ENCODE measurements at regions not wholly inside any gene's neighbourhood (a gene's known extent, or its start where the extent isn't known, plus 50 kb on each side); places are given as distances from the start of the nearest gene placed in this dataset.

DNA sequence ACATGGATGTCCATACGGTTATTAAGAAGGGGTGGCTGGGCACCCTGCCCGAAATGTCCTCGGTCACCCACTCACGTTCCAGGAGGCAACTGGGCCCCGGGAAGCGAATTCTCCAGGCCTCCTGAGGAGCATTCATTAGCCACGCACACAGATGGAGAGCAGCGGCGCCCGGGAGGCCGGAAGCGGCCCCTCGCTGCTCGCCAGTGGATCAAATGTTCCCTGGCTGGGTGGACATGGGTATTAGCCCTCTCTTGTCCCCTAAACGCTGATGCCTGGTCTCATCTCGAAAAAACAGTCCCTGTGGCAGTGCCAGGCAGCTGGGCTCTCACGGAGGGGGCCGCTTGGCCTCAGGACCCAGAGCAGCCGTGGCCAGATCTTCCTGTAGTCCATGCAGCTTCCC lies 59.0 kb upstream of the DLK1 start:
- Histone ChIP-seq H3K4me2 (ENCODE audit: low read length) (no peak overlapping the region), H3K9me3 (ENCODE audit: control insufficient read depth in 1 of 2, insufficient read depth in 1 of 2, low read depth in 1 of 2, low read length in 2 of 2) (no peaks in the 10 kb centered on the region), H3K4me1 (ENCODE audit: control insufficient read depth in 1 of 2, insufficient read depth in 2 of 2, low read length in 2 of 2) (peaks cover 0 to 26% of the 10 kb centered on the region in 2 experiments; a peak in 2 of 4 replicates), H3K79me2 (ENCODE audit: insufficient read depth, low read length) (no peaks in the 10 kb centered on the region), H3K36me3 (ENCODE audit: control insufficient read depth in 1 of 2, insufficient read depth in 2 of 2, low read length in 2 of 2) (no peaks in the 10 kb centered on the region), H4K20me1 (ENCODE audit: insufficient read depth) (no peaks in the 10 kb centered on the region), H3K9ac (ENCODE audit: low read length) (no peak overlapping the region), H2AFZ (ENCODE audit: low read depth, low read length, poor library complexity, severe bottlenecking) (no peak overlapping the region), H3K9me2 (ENCODE audit: insufficient read depth) (no peaks in the 10 kb centered on the region), H3K27me3 (ENCODE audit: insufficient read depth, low read length) (no peaks in the 10 kb centered on the region), H3K27ac (ENCODE audit: low read depth, low read length) (no peak overlapping the region), H3K4me3 (replicated peaks in 1 of 2; ENCODE audit: low read depth in 1 of 2, low read length in 2 of 2) (no peak overlapping the region)
- ATAC-seq (no peak), DNase-seq (ENCODE audit: low read depth, low spot score) (no peak)
- ChIA-PET POLR2A (no interaction called here), RAD21 (ENCODE audit: low non-redundant PET in 1 of 2, low total read pairs in 2 of 2, uncharacterized antibody in 2 of 2, unreplicated experiment in 2 of 2) (no interaction called here), CTCF (no interaction called here)
- TF ChIP-seq CBX3 (IDR thresholded peaks at IDR 0.05; ENCODE audit: low read depth) (no peak), EGR1 (IDR thresholded peaks at IDR 0.05; ENCODE audit: low read depth) (no peak), ZNF274 (IDR thresholded peaks at IDR 0.05; ENCODE audit: low read depth, low read length) (no peak), ELF1 (IDR thresholded peaks at IDR 0.05; ENCODE audit: borderline replicate concordance, low read depth) (no peak), POLR2A (IDR thresholded peaks at IDR 0.05; ENCODE audit: borderline replicate concordance, extremely low read depth, insufficient read depth, insufficient read length) (no peak), EZH2phosphoT487 (IDR thresholded peaks at IDR 0.05; ENCODE audit: borderline replicate concordance) (no peak)
- TF ChIP-seq, protein P1, sequence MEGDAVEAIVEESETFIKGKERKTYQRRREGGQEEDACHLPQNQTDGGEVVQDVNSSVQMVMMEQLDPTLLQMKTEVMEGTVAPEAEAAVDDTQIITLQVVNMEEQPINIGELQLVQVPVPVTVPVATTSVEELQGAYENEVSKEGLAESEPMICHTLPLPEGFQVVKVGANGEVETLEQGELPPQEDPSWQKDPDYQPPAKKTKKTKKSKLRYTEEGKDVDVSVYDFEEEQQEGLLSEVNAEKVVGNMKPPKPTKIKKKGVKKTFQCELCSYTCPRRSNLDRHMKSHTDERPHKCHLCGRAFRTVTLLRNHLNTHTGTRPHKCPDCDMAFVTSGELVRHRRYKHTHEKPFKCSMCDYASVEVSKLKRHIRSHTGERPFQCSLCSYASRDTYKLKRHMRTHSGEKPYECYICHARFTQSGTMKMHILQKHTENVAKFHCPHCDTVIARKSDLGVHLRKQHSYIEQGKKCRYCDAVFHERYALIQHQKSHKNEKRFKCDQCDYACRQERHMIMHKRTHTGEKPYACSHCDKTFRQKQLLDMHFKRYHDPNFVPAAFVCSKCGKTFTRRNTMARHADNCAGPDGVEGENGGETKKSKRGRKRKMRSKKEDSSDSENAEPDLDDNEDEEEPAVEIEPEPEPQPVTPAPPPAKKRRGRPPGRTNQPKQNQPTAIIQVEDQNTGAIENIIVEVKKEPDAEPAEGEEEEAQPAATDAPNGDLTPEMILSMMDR (IDR thresholded peaks at IDR 0.05 in 2 of 3, conservative IDR thresholded peaks at IDR 0.05 in 1 of 3; ENCODE audit: borderline replicate concordance in 1 of 3, insufficient read depth in 1 of 3, low read depth in 2 of 3, low read length in 2 of 3): no peak
- intact Hi-C loops (cut with micrococcal nuclease): no loop called here
- BruUV-seq (replicated peaks): no TSS peak

DNA sequence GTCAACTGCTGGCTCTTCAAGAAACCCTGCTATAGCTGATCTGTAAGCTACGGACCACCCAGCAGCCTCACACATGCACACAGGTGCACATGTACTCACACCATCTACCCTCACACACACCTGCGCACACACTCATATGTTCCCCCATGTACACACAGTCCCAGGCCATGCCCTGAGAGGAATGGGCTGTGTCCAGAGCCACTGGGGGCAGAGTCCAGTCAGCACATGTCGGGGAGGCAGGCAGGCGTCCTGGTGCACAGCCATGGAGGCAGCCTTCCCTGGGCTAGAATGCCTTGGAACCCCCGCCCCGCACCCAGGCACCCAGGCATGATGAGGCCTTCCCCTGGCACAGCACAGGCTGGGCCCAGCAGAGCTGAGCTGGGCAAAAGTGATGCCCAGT lies 58.3 kb upstream of the DLK1 start:
- CTCF ChIA-PET: no interaction called here
- no peak overlapping the region for H3K9ac ChIP-seq (ENCODE audit: low read length)
- no peaks in the 10 kb centered on the region for H3K79me2 ChIP-seq (ENCODE audit: insufficient read depth, low read length)
- H3K4me3 ChIP-seq (replicated peaks in 1 of 2; ENCODE audit: low read depth in 1 of 2, low read length in 2 of 2): no peak overlapping the region
- RAD21 ChIA-PET (ENCODE audit: low non-redundant PET in 1 of 2, low total read pairs in 2 of 2, uncharacterized antibody in 2 of 2, unreplicated experiment in 2 of 2): no interaction called here
- no peaks in the 10 kb centered on the region for H3K9me2 ChIP-seq (ENCODE audit: insufficient read depth)
- H3K4me1 ChIP-seq (ENCODE audit: control insufficient read depth in 1 of 2, insufficient read depth in 2 of 2, low read length in 2 of 2): peaks cover 0 to 19% of the 10 kb centered on the region in 2 experiments; a peak in 2 of 4 replicates
- no peak for DNase-seq (ENCODE audit: low read depth, low spot score)
- no peaks in the 10 kb centered on the region for H3K36me3 ChIP-seq (ENCODE audit: control insufficient read depth in 1 of 2, insufficient read depth in 2 of 2, low read length in 2 of 2)
- ATAC-seq: no peak
- no TSS peak for BruUV-seq (replicated peaks)
- no peaks in the 10 kb centered on the region for H3K27me3 ChIP-seq (ENCODE audit: insufficient read depth, low read length)
- no peak overlapping the region for H2AFZ ChIP-seq (ENCODE audit: low read depth, low read length, poor library complexity, severe bottlenecking)
- no peak overlapping the region for H3K4me2 ChIP-seq (ENCODE audit: low read length)
- intact Hi-C loops (cut with micrococcal nuclease): no loop called here
- no peak overlapping the region for H3K27ac ChIP-seq (ENCODE audit: low read depth, low read length)
- POLR2A ChIA-PET: no interaction called here
- TF ChIP-seq, protein P1 (IDR thresholded peaks at IDR 0.05 in 2 of 3, conservative IDR thresholded peaks at IDR 0.05 in 1 of 3; ENCODE audit: borderline replicate concordance in 1 of 3, insufficient read depth in 1 of 3, low read depth in 2 of 3, low read length in 2 of 3): no peak
- TF ChIP-seq FOSL1 (IDR thresholded peaks at IDR 0.05; ENCODE audit: low read depth): no peak
- H4K20me1 ChIP-seq (ENCODE audit: insufficient read depth): no peaks in the 10 kb centered on the region
- no peaks in the 10 kb centered on the region for H3K9me3 ChIP-seq (ENCODE audit: control insufficient read depth in 1 of 2, insufficient read depth in 1 of 2, low read depth in 1 of 2, low read length in 2 of 2)

Measured in HCT116 (cell line).